Lower lobe of right lung (tissue), 2 donors: ENCODE measurements at regions not wholly inside any gene's neighbourhood (a gene's known extent, or its start where the extent isn't known, plus 50 kb on each side); places are given as distances from the start of the nearest gene placed in this dataset.

Experiments
- ATAC-seq, 2 donors: fragments of 200-7000 bp; cut with Tn5 transposase; one replicate each; pipeline ENCODE4 v1.9.1; 2020 to 2022; ENCODE audit warnings: mild to moderate bottlenecking in 2 of 2, moderate library complexity in 2 of 2
- DNase-seq: peaks from one replicate; pipeline ENCODE4 v3.0.0-alpha.2; 2020
- H3K27ac ChIP-seq: fragments of 200-600 bp; one replicate; pipeline ENCODE4 v1.8.0; 2022
- H3K27me3 ChIP-seq: fragments of 200-600 bp; one replicate; pipeline ENCODE4 v1.8.0; 2022; ENCODE audit warnings: low read depth
- H3K36me3 ChIP-seq: fragments of 200-600 bp; one replicate; pipeline ENCODE4 v1.8.0; 2022; ENCODE audit warnings: mild to moderate bottlenecking
- H3K4me1 ChIP-seq: fragments of 200-600 bp; one replicate; pipeline ENCODE4 v1.8.0; 2022
- H3K4me3 ChIP-seq: fragments of 200-600 bp; one replicate; pipeline ENCODE4 v1.8.0; 2022; ENCODE audit warnings: mild to moderate bottlenecking
- H3K9me3 ChIP-seq: fragments of 200-600 bp; one replicate; pipeline ENCODE4 v1.8.0; 2022
- intact Hi-C: fragments of 100-400 bp; cut with DNase I; formaldehyde crosslinking; loops from one replicate; pipeline ENCODE4 v1.11.0; 2022
- TF ChIP-seq, protein P1 (sequence below): fragments of 200-600 bp; IDR thresholded peaks from one replicate; pipeline ENCODE4 v1.8.0; 2022; ENCODE audit warnings: antibody characterized with exemption, mild to moderate bottlenecking
- donor health status: DM: no; HTN: yes; CAD: no; lungs with severe emphysema.

DNA sequence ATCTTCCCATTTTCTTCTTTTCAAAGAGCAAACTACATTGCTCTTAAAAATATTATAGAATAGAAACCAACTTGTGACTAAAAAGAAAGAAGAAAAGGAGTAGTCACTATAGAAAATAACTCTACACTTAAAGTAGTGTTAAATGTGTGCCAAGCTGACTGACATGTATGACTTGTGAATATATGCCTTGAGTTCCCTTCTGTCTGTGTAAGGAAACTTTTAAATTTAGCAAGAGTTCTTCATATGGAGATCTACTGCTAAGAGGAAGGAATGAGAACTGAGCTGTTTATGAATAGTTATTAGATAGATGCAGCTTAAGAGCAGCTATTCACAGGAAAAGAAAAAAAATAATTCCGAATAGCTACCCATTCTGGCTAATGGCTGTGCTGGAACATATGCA, 1221.7 kb upstream of the ZEB2 start:
- ATAC-seq (no peak), DNase-seq (no peak)
- Histone ChIP-seq H3K4me3 (no peak overlapping the region), H3K27ac (no peak overlapping the region), H3K4me1 (no peaks in the 10 kb centered on the region), H3K9me3 (no peaks in the 10 kb centered on the region), H3K27me3 (no peaks in the 10 kb centered on the region), H3K36me3 (no peaks in the 10 kb centered on the region)
- intact Hi-C loops: no loop called here
- TF ChIP-seq, protein P1, sequence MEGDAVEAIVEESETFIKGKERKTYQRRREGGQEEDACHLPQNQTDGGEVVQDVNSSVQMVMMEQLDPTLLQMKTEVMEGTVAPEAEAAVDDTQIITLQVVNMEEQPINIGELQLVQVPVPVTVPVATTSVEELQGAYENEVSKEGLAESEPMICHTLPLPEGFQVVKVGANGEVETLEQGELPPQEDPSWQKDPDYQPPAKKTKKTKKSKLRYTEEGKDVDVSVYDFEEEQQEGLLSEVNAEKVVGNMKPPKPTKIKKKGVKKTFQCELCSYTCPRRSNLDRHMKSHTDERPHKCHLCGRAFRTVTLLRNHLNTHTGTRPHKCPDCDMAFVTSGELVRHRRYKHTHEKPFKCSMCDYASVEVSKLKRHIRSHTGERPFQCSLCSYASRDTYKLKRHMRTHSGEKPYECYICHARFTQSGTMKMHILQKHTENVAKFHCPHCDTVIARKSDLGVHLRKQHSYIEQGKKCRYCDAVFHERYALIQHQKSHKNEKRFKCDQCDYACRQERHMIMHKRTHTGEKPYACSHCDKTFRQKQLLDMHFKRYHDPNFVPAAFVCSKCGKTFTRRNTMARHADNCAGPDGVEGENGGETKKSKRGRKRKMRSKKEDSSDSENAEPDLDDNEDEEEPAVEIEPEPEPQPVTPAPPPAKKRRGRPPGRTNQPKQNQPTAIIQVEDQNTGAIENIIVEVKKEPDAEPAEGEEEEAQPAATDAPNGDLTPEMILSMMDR: no peak

DNA sequence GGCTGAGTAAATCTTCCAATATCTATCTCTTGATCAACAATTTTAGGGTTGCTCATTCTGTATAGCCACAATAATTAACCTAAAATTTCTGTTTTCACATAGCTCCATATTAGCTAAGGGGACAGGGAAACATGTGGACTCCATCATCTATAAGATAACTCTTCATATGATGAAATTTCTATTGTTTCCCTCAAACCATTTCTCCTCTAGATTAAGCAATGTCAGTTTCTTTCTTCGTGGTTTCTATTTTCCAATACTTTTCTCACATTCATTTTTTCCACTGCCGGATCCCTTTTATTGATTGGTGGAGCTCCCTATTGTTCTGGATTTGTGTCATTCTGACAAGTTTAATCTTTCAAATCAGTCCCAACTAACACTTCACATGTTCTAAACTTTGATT, 1221.3 kb upstream of the ZEB2 start:
- TF ChIP-seq, protein P1: no peak
- intact Hi-C loops: no loop called here

DNA sequence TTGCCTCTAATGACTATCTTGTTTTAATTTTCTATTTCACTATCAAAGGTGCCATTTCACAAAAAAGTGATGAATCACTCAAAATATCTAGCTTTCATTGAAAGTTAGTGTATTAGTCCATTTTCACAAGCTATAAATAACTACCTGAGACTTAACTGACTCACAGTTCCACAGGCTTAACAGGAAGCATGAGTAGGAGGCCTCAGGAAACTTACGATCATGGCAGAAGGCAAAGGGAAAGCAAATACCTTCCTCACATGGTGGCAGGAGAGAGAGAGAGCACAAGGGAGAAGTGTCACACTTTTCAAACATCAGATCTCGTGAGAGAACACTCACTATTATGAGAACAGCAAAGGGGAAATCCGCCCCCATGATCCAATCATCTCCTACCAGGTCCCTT, 1220.4 kb upstream of the ZEB2 start:
- intact Hi-C loops: no loop called here
- no peaks in the 10 kb centered on the region for H3K9me3 ChIP-seq
- H3K4me1 ChIP-seq: no peaks in the 10 kb centered on the region
- H3K27me3 ChIP-seq: no peaks in the 10 kb centered on the region
- DNase-seq (no peak), ATAC-seq (no peak)
- TF ChIP-seq, protein P1: no peak
- H3K36me3 ChIP-seq: no peaks in the 10 kb centered on the region
- no peak overlapping the region for H3K27ac ChIP-seq
- no peak overlapping the region for H3K4me3 ChIP-seq

More for the DNA sequence above, 1221.3 kb upstream of the ZEB2 start:
- Histone ChIP-seq H3K27ac (no peak overlapping the region), H3K27me3 (no peaks in the 10 kb centered on the region), H3K36me3 (no peaks in the 10 kb centered on the region), H3K9me3 (no peaks in the 10 kb centered on the region), H3K4me1 (no peaks in the 10 kb centered on the region), H3K4me3 (no peak overlapping the region)
- no peak for DNase-seq
- no peak for ATAC-seq

DNA sequence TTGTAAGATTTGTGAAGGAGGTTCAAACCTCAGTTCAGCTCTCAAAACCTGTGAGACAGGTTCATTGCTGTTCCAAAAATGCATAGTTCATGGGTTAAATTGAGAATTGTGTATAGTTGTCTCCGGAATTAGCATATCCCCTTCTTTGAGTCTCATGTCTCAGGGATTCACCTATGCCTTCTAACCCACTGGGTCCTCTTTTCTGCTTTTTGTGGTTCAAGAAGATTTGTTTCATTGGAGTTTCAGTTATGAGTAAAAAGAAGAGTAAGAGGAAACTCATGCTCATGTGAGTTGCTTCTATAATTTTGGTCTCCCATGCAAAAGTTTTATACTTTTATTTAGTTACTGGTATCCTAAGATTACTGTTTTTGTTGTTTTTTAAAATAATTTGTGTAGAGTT, 1219.8 kb upstream of the ZEB2 start:
- Histone ChIP-seq H3K9me3 (no peaks in the 10 kb centered on the region), H3K4me1 (no peaks in the 10 kb centered on the region), H3K27ac (no peak overlapping the region), H3K36me3 (no peaks in the 10 kb centered on the region), H3K27me3 (no peaks in the 10 kb centered on the region), H3K4me3 (no peak overlapping the region)
- DNase-seq: no peak
- TF ChIP-seq, protein P1: no peak
- ATAC-seq: no peak
- intact Hi-C loops: no loop called here

DNA sequence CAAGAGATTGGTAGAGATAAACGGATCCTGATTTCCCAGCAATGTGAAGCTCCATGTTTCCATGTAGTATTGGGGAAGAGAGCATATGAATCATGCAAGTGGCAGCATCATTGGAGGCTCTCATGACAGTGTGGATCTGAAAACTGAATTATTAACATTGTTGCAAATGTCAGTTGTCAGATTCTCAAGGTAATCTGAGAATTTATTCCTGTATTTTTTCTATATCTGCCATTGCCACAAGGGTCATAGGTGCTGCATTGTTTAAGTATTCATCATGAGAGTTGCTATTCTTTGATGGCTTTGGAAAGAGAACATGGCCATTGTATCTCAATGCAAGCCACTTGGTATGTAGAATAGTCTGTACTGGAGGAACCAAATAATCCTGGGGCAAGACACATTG, 1217.0 kb upstream of the ZEB2 start:
- DNase-seq: no peak
- Histone ChIP-seq H3K4me1 (no peaks in the 10 kb centered on the region), H3K36me3 (no peaks in the 10 kb centered on the region), H3K27me3 (no peaks in the 10 kb centered on the region), H3K4me3 (no peak overlapping the region), H3K9me3 (no peaks in the 10 kb centered on the region), H3K27ac (no peak overlapping the region)
- no peak for ATAC-seq
- TF ChIP-seq, protein P1: no peak
- intact Hi-C loops: no loop called here

DNA sequence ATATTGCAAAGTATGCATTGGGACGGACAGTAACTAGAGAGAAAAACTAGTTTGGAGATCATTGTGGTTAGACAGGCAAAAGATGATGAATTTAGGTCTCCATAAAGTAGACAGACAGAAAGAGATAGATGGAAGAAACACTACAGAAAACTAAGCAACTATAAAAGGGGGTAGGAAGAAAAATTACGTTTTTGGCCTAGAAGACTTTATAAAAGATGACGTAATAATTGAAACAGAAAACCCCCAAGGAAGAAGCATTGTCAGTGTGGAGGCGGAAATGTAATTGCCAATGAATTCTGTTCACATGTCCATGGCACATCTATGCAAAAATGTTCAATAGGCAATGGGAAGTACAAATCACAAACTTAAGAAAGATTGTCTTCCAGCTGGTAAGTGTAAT, 1211.5 kb upstream of the ZEB2 start:
- H3K27me3 ChIP-seq: no peaks in the 10 kb centered on the region
- DNase-seq (no peak), ATAC-seq (no peak)
- no peaks in the 10 kb centered on the region for H3K9me3 ChIP-seq
- intact Hi-C loops: no loop called here
- no peak overlapping the region for H3K4me3 ChIP-seq
- no peak overlapping the region for H3K27ac ChIP-seq
- TF ChIP-seq, protein P1: no peak
- no peaks in the 10 kb centered on the region for H3K36me3 ChIP-seq
- H3K4me1 ChIP-seq: no peaks in the 10 kb centered on the region
